ENCODE measurements at regions not wholly inside any gene's neighbourhood (a gene's known extent, or its start where the extent isn't known, plus 50 kb on each side); places are given as distances from the start of the nearest gene placed in this dataset.

DNA sequence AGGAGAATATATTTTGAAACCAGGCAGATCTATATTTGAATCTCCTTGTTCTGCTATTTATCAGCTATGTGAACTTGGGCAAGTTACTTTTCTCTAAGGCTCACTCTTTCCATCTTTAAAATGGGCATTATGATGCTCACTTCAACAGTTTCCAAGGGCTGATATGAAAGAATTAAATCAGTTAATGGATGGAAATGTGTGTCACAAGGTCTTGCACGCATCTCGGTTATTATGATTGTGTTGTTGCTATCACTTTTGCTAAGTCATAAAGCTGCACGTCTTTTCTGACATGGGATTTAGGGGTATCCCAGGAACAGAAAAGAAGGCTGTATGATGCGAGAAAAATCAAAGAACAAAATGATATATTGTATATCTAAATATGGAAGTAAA lies 721.5 kb upstream of the TBX3 start:
- H3K36me3 ChIP-seq: no peaks in the 10 kb centered on the region
- H3K9me3 ChIP-seq: no peaks in the 10 kb centered on the region
- DNase-seq (ENCODE audit: low spot score) (no peak), ATAC-seq (ENCODE audit: insufficient number of reproducible peaks, low FRiP score, low read depth) (no peak)
- H3K4me3 ChIP-seq: peak overlapping the region; percentile 27
- H3K27ac ChIP-seq: no peak overlapping the region
- TF ChIP-seq, protein P1, sequence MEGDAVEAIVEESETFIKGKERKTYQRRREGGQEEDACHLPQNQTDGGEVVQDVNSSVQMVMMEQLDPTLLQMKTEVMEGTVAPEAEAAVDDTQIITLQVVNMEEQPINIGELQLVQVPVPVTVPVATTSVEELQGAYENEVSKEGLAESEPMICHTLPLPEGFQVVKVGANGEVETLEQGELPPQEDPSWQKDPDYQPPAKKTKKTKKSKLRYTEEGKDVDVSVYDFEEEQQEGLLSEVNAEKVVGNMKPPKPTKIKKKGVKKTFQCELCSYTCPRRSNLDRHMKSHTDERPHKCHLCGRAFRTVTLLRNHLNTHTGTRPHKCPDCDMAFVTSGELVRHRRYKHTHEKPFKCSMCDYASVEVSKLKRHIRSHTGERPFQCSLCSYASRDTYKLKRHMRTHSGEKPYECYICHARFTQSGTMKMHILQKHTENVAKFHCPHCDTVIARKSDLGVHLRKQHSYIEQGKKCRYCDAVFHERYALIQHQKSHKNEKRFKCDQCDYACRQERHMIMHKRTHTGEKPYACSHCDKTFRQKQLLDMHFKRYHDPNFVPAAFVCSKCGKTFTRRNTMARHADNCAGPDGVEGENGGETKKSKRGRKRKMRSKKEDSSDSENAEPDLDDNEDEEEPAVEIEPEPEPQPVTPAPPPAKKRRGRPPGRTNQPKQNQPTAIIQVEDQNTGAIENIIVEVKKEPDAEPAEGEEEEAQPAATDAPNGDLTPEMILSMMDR (IDR thresholded peaks at IDR 0.05): no peak
- peaks cover 0 to 13% of the 10 kb centered on the region in 2 donors for H3K4me1 ChIP-seq (ENCODE audit: control insufficient read depth in 1 of 2, low read depth in 2 of 2)
- no peaks in the 10 kb centered on the region for H3K27me3 ChIP-seq (replicated peaks; ENCODE audit: insufficient read depth)

DNA sequence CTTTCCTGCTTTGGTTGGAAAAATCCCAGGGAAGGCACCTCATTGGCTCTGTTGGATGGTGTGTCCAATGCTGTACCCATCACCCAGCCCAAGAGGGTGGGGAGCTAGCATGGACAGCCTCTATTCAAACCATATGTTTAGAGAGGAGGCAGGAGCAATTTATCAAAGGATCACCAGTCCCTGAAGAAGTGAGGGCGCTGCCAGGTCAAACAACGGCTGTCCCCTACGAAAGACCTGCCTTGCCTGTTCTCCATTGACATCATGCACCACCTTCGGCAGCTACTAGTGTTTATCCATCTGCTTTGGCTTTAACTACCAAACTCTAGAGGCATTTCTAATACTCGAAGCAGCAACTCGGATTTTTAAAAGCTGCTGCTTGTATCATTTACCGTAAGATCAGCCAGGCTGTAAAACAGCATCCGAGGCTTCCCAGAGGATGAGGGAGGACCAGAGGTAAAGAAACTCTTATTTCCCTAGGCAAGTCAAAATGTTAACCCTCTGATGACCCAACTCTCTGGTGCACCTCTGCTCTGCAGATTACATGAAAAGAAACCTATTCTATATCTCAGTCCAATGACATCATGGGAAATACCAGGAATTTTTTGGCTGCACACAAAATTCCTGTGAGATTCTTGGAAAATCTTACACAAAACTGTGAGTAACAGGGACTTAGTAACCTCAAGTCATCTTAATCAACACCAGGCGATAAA lies 720.9 kb upstream of the TBX3 start:
- no peaks in the 10 kb centered on the region for H3K9me3 ChIP-seq
- TF ChIP-seq, protein P1 (IDR thresholded peaks at IDR 0.05): no peak
- peaks cover 0 to 13% of the 10 kb centered on the region in 2 donors for H3K4me1 ChIP-seq (ENCODE audit: control insufficient read depth in 1 of 2, low read depth in 2 of 2)
- peak overlapping the region; percentile 27 for H3K4me3 ChIP-seq
- ATAC-seq (ENCODE audit: insufficient number of reproducible peaks, low FRiP score, low read depth) (peak; percentile 54), DNase-seq (ENCODE audit: low spot score) (no peak)
- no peaks in the 10 kb centered on the region for H3K27me3 ChIP-seq (replicated peaks; ENCODE audit: insufficient read depth)
- no peaks in the 10 kb centered on the region for H3K36me3 ChIP-seq
- H3K27ac ChIP-seq: no peak overlapping the region

DNA sequence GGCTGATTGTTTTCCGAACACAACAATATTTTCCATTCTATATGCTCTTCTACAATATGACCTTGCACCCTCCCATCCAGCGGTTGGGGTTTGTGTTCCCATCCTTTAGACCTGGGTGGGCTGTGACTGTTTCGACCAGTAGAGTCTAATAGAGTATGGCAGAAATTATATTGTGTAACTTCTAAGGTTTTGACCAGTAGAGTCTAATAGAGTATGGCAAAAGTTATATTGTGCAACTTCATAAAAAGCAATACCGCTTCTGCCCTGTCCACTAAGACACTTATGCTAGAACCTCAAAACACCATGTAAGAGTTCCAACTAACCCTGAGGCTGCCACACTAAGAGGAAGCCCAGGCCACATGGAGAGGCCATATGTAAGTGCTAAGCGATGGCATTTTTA lies 719.7 kb upstream of the TBX3 start:
- no peak overlapping the region for H3K27ac ChIP-seq
- no peaks in the 10 kb centered on the region for H3K9me3 ChIP-seq
- H3K4me1 ChIP-seq (ENCODE audit: control insufficient read depth in 1 of 2, low read depth in 2 of 2): peaks cover 0 to 13% of the 10 kb centered on the region in 2 donors
- TF ChIP-seq, protein P1 (IDR thresholded peaks at IDR 0.05): no peak
- DNase-seq (ENCODE audit: low spot score): no peak
- no peak for ATAC-seq (ENCODE audit: insufficient number of reproducible peaks, low FRiP score, low read depth)
- no peak overlapping the region for H3K4me3 ChIP-seq
- no peaks in the 10 kb centered on the region for H3K27me3 ChIP-seq (replicated peaks; ENCODE audit: insufficient read depth)
- no peaks in the 10 kb centered on the region for H3K36me3 ChIP-seq

DNA sequence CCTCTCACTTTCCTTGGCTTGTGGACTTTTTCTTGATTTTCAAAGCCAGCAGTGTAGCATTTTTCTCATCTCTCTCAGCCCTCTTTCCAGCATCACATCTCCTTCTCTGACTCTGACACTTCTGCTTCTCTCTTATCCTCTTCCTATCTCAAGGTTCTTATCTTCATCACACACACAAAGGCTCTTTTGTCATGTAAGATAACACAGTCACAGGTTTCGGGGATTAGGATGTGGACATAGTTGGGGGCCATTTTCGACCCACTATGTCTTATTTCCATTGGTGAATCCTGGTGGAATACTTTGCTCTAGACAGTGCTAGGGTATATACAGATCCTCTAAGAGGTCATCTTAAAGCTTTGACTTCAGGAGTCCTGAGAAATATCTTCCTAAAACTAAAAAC lies 719.3 kb upstream of the TBX3 start:
- Histone ChIP-seq H3K4me3 (no peak overlapping the region), H3K9me3 (no peaks in the 10 kb centered on the region), H3K4me1 (ENCODE audit: control insufficient read depth in 1 of 2, low read depth in 2 of 2) (peaks cover 0 to 13% of the 10 kb centered on the region in 2 donors), H3K27me3 (replicated peaks; ENCODE audit: insufficient read depth) (no peaks in the 10 kb centered on the region), H3K36me3 (no peaks in the 10 kb centered on the region), H3K27ac (no peak overlapping the region)
- ATAC-seq (ENCODE audit: insufficient number of reproducible peaks, low FRiP score, low read depth) (no peak), DNase-seq (ENCODE audit: low spot score) (no peak)
- TF ChIP-seq, protein P1 (IDR thresholded peaks at IDR 0.05): no peak

DNA sequence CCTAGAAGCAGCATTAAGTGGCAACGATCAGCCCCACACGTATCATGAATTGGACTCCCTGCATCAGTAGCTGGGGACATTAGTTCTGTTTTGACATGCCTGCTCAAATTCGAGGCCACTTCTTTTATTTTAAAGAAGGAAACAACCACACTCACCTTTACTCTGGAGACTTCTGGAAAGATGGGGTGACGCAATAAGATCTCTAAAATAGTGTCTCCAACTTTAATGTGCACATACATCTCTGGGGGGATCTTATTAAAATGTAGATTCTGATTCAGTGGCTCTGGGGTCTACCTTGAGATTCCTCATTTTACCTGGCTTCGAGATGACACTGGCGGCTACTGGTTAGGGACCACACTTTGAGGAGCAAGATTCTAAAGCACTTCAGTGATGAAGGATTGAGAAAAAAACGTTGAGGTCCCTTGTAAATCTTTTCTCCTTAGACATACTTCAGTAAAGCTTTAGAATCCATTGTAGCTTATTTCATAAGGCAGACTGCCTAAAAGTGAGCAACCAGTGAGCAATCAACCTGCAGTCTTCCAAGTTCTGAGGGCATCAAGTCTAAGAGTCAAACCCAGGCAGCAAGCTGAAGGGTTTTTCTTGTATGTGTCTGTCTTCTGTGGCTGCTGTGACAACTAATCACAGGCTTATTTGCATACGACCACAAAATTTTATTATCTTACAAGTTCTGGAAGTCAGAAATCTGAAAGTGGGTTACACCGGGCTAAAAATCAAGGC lies 718.6 kb upstream of the TBX3 start:
- Histone ChIP-seq H3K36me3 (no peaks in the 10 kb centered on the region), H3K4me3 (no peak overlapping the region), H3K27ac (no peak overlapping the region), H3K9me3 (no peaks in the 10 kb centered on the region), H3K4me1 (ENCODE audit: control insufficient read depth in 1 of 2, low read depth in 2 of 2) (peaks cover 0 to 13% of the 10 kb centered on the region in 2 donors), H3K27me3 (replicated peaks; ENCODE audit: insufficient read depth) (no peaks in the 10 kb centered on the region)
- TF ChIP-seq, protein P1 (IDR thresholded peaks at IDR 0.05): no peak
- no peak for ATAC-seq (ENCODE audit: insufficient number of reproducible peaks, low FRiP score, low read depth)
- DNase-seq (ENCODE audit: low spot score): no peak

Data from thoracic aorta (tissue), 2 donors.